GM03348 (cell line): ENCODE measurements at regions not wholly inside any gene's neighbourhood (a gene's known extent, or its start where the extent isn't known, plus 50 kb on each side); places are given as distances from the start of the nearest gene placed in this dataset.

Source experiments
- DNase-seq: peaks from one replicate; pipeline ENCODE4 v3.0.0; 2012; ENCODE audit warnings: low spot score

DNA sequence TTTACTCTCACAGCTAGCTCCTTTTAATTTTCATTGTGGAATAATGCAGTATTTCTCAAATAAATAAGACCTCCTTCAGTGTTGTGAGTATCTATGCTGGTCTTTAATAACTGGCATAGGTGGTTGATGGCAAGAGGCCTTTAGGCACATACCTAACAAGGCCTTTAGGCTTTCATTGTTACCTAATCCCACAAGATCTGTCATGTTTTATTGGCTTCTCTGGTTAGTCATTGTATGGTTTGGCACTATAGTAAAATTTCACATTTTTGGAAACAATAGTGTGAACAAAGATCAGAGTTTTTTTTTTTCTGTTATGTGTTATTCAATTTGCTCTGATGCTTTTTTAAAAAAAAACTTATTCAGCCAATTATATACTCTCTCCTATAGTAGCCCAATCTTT, 89.8 kb upstream of the NEUROD1 start:
- DNase-seq = no peak

DNA sequence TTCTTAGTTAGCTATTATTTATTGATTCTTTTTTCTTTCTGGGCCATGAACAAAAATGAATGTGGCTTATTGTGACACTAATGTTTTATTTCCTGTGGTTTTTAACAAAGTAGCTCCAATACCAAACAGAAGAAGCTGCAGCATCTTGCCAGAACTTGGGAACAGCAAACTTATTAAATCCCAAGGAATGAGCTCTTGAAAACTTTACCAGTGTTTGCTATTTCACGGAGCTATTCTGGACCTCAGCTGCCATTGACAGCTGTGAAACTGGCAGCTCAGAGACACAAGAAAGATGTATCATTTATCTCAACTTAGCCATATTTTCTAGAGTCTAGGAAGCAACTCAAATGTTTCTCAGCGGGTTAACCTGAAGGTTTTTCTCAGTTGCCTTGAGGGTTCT, 91.0 kb upstream of the NEUROD1 start:
- DNase-seq = no peak

DNA sequence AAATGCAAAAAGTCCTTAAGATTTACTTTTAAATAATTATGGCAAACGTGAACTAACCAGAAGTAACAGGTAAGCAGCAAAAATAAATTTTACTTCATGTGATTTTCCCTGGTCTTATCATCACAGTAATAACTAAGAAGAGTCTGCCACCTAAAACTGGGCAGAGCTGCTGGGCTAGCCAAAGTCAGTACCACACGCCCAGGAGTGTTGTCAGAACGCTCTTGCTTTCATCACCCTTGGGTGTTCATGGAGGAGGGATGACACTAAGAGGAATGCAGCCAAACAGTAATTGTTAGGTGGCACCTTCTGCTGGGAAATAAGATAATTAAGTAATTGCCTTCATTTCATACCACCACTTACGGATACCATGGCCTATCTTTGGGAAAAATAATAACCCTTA, 92.0 kb upstream of the NEUROD1 start:
- no peak for DNase-seq

DNA sequence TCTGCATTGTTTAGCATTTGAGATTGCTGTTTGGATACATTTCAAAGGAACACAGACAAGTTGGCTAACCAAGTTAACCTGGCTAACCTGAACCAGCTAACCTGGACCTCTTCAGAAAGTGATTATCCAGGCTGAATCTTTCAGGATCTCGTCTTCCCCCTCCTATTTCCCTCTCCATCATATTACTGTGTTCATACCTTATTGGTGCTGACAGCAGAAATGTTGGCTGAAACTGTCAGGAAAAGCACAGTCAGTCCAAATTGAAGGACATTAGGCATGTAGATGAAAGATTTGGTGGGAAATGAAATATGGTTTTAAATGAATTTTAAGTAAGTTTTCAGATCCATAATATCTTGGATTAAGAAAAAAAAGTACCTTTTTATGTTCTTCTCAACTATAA, 92.5 kb upstream of the NEUROD1 start:
- DNase-seq = no peak

DNA sequence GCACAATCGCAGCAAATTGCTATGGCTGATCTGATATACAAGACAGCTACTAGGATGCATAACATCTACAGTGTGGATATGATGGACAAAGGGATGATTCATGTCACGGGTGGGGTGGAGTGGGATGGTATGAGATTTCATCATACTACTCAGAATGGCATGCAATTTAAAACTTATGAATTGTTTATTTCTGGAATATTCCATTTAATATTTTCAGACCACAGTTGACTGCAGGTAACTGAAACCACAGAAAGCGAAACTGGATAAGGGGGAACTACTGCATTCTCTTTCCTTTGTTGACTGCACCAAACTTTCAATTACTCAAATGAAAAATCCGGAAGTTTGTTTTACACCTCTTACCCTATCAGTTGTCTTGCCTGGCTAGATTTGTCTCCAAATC, 94.4 kb upstream of the NEUROD1 start:
- peak; percentile 33 for DNase-seq

DNA sequence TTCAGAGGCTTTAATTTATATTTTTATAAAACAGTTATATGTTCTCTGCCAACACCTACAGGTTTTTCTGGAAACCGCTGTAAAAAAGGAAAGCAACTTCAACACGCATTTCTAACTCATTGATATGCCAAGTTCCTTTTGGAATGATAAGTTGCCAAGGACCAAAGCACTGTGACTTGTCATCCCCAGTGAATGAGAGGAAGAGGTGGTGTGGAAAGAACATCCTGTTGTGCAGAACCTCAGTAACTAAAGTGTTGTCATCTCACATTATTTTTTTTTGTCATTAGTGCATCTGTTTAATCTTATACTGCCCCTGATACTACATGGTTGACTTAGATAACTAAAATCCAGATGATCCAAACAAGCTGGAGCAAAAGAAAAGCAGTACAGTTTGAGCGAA, 96.0 kb upstream of the NEUROD1 start:
- no peak for DNase-seq

DNA sequence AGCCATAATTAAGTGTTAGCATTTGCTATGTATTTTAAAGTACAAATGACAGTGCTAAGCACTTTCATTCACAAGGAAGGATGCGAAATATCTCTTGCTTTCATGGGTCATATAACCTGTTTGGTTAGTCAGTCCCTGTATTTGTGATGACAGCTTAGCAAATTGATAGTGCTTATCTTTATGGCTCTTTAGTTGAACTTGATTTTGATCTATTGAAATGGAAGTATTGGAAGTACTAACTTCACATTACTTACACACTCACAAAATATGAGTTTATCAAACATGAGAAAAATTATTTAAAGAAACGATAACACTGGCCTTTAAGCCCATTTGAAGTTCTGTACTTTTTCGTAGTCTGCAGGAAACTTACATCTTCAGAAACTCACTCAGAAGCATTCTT, 97.4 kb upstream of the NEUROD1 start:
- DNase-seq = no peak

DNA sequence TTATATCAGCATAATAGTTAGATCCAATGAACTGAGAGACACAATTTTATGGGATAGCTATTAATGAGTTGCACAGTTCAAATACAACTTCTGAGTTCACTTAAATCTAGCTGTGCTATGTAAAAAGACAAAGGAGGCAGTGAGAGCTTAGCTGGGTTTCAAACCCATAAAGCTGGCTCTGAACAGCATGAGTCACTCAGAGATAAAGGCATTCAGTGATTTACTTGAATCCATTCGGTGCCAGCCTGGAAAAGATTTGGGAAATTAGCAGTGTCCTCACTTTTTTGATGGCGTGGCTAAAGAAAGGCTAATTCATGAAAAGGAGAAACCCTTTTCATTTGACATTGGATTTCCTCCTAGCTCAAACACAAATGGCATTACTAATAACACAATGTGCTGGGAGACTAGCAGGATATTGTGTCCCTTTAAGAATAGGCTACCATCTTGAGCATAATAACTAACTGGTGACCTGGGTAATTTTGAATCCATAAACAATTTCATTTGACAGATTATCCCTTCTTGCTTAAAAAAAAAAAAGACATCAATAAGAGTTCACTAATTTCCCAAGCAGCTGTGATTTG, 98.4 kb upstream of the NEUROD1 start:
- no peak for DNase-seq

DNA sequence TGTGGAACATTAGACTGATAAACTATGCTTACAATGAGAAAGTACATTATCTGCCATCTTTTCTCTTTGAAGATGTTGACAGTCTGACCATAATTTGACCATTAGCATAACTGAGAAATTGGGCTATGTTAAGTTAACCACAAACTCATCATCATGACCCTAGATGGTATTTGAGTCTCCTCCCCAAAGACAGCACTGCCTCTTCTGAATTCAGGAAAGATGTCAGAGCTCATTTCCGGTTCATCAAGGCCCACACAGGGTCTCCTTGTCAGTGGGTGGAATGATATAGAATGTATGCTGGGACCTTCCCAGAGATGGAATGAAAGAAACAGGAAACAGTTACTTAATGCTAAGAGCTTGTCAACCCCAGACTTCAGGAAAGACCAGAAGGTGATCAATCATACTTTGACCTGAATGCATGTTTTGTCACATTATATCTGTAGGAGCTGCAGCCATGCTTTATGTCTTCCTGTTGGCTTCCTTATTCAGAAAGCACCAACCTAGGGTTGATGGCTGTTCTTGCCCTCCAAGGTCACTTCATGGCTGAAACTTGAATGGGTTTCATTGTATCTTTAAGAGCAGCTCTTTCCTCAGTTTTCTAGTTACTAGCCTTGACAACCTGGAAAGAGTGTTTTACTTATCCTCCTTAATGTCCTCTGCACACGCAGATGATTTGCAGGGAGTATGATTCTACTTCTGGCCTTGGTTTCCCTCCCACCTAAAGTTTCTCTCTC, 99.1 kb upstream of the NEUROD1 start:
- no peak for DNase-seq

DNA sequence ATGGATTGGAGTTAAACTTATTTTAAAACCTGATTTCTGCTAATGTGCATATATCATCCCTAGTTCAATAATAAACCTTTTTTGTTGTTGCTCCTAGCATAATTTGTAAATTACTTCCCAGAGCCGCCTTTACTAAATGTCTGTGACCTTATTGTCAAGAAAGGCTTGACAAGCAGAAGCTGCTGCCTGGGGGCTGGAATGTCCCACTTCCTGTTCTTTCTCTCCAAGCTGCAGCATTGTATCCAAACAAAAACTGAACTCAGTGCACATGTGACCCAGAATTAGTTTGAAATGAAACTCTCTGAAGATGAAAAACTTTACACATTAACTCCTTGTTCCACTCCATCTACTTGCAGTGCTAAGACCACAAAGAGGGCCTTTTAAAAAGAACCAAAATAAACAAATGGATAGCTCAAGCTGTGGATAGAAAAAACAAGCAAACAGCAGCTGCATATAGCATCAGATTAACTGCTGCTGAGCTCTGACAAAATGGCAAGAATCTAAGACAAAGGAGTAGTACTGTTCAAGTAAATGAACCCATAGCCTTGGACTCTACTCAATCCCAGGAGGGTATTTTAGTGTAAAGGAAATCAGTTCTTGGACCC, 99.8 kb upstream of the NEUROD1 start:
- DNase-seq = no peak

DNA sequence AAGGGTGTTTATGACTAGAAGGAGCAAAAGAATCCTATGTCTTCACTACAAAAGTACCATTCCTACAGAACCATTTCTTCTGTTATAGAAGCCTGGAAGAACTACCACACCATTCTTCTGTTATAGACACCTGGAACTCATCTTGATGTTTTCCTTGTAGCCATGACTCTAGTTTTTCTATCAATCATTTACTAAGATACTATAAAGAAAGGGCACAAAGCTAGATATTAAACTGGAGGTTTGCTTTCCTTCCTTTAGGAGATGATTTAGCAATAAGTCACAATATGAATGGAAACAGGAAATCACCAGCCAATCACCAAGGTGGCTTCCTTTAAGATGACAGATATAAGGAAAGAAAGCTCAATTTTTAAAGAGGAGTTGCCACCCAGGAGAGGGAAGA, 100.3 kb upstream of the NEUROD1 start:
- no peak for DNase-seq

DNA sequence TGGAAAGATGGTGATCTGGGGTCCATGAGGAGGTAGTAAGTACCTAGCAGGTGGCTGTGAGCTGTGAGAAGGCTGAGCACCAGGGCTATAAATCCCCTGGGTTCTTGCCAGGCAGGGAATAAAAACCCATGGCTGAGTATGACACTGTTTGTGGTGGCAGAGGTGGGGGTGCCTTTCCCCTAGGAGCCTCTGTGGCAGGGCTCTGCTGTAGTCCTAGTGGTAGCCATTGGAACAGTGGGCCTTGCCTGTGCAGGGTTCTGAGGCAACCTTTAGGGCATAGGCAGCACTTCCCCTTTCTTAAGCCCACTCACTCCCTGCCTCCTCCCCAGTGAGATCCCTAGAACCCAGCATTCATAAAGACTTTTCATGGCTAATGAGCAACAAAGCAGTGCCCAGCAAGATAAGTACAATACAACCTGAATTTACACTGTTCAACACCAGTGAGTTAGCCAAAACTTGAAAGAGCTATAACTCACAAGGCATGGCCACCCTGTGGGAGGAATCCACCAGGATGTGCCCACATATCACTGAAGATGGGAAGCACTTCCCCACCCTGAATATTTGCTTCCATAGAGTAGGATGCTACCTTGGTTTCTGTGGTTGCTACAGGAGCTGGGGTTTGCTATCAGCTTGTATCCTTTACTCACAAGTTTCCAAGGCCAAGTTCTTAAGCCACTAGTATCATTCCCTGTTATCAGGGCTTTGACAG, 100.9 kb upstream of the NEUROD1 start:
- no peak for DNase-seq

DNA sequence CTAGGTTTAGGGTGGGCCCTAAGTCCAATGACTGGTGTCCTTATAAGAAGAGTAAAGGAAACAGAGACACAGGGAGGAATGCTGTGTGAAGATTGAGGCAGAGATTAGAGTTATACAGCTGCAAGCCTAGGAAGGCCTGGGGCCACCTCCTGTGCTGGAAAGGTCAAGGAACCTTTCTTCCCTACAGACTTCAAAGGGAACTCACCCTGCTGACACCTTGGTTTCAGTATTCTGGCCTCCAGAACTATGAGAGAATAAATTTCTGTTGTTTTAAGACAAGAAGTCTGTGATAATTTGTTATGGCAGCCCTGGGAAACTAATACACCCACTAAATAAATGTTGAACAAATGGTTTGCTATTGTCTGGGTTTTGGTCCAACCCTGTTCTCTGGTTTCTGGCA, 102.3 kb upstream of the NEUROD1 start:
- DNase-seq = no peak

DNA sequence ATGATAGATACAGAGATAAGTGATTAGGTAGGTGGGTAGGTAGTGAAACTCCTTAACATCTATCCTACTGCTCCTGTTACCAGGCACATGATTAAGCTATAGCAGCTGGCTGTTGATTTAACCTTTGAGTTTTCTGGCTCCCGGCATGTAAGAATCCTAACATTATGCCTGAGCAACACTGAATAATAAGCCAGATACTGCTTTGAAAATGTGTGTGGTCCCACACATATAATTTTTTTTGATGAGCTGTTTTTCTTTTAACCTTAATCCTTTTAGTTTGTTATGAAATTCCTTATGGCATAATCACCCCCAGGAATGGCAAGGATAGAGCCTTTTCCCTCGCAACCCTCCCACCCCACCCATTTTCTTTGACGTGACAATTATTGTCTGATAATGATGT, 104.2 kb upstream of the NEUROD1 start:
- peak; percentile 23 for DNase-seq

DNA sequence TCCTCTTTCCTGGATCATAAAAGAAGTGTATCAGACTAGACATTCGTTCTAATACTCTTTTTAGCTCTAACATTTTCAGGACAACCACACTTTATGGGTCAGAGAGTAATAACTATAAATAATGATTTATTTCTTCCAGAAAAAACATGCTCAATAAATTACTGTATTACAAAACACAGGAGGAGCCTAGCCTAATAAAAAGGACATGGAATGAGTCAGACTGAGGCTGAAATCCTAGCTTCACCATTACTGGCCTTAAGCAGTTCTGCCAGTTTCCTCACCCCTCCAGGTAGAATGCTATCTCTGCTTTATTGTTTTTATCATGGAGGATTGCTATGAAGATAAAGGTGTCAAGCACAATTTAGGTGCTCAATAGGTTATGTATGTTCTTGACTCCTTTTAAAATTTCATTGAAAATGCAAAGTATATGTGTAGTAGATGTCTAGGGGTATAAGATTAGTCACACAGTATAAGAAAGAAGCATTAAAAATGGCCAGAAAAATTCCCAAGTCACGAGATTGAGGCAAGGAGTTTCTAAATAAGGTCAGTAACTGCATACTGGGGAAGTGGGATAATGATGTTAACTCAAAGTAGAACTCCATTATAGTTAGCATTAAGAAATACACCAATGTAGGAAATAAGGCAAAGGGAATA, 105.5 kb upstream of the NEUROD1 start:
- DNase-seq = peak; percentile 54

DNA sequence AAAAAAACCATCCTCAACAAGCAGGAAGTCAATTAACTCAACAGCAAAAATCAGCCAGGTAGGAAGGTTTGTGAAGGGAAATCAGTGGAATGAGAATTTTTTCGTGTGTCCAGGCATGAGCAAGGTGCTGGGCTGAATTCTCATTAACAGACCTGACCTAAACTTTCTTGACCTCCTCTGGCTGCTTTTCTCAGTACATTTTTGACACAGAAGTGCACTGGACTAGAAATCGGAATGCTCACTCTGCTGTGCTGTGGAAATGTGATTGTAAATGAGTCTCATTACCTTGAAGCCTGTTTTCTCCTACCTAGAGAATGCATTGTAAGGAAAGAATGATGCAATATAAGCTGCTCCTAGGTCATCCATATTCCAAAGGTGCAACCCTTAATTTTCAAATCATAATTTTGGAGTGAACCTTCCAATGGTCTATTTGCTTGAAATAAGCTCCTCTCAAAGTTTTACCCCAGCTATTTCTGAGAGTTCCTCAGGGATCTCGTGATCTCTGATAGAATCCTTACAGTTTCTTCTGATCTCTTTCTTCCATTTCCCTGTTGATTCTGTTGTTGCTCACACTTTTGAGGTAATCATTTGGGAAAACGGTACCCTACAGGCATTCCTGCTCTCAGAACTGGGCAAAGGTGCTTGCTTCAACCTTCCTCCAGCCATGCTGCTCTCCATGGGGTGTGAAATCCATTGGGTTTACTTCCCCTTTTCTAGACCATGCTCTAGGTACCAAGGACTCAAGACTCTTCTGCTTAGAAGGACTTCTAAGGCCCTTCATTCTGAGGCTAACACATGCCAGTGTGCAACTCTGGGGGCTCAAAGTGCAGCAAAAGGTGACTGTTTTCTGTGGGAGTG, 104.9 kb upstream of the ITPRID2 start:
- no peak for DNase-seq

DNA sequence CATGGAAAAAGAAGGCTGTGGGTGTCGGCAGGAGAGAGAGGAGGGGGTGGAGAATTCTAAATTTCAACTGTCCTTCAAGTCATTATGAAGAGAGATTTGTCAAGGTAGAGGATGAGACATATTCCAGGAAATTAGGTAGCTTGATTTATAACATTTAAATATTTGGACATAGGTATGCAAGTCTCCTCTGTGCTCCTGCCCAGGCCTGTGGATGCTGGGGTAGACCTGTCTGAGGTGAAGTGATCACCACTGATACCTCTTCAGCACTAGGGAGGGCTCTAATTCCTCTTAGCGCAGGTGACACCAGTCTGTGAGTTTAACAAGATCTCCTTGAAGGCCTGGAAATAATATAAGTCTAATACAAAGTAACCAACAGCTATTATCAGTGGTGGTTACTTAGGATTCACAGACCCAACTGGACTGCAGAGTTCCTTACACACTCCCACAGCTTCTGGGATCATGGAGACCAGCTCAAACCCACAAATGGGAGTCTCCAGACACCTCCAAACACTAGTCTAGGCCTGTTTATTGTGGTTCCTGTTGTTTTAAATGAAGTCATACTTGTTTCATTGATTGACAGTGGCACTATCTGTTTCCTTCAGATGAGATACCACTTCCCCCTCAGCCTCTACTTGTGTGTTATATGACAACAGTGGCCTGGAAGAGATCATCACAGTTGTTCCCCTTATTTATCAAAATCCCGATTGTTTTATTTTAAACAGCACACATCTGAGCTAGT, 104.1 kb upstream of the ITPRID2 start:
- DNase-seq = no peak

DNA sequence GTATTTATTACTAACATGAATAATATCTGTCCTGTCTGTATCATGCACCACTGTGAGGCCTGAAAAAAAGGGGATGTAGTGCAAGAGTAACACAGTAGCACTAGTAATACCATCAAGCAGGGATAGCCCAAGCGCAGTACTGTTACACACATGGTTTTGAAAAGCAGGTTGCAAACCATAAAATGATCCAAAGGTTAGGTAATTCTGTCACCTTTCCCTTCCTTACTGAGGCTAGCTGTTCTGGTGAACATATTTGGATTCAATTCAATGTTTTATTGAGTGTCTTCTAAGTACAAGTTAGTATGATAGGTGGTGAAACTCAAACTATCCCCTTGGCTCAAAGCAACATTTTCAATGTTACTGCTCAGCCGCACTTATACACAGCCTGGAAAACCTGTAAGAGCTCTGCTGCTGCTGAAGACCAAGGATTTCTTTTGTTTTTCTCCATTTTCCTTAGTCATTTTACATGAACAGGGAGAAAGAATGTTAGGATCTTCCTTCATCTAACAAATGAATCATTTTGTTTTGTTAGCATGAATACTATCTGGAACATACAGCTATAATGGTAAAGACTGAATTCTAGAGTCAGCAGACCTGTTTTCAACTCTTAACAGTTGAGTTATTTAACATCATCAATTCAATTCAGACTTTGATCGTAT, 102.5 kb upstream of the ITPRID2 start:
- DNase-seq = no peak

DNA sequence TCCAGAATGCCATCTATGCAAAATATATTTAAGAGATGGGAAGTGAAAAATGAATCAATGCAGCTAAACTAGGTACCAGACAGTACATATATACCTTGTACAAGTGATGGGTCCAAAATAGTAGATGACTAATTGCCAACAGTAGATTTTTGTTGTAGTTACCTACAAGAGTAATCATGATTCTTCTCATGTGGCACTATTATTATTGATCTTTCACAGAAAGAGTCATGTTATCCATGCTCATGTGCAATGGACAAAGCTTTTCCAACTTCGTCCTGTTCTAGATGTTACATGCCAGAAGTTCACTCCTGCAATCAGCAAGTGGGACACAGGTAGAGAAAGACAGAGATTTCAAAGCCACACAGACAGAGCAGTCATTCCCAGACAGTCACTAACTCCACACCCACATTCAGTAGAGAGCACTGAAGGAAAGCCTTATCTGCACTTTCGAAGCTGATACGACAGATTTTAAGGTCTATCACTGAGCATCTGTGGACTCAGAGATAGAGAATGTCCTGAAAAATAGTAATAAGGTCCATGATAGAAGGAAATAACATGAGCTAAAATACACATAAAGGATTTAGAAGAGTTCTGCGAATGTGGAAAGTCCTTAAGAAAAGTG, 101.6 kb upstream of the ITPRID2 start:
- no peak for DNase-seq
